ENCODE measurements at regions not wholly inside any gene's neighbourhood (a gene's known extent, or its start where the extent isn't known, plus 50 kb on each side); places are given as distances from the start of the nearest gene placed in this dataset.
A peak's percentile ranks its signal among the peaks of the same experiment; 100 is the strongest.

- no peak for DNase-seq (ENCODE audit: low read depth)
- H3K4me3 ChIP-seq (replicated peaks; ENCODE audit: low read depth, low read length), result no peak overlapping the region
- TF ChIP-seq, protein P1, sequence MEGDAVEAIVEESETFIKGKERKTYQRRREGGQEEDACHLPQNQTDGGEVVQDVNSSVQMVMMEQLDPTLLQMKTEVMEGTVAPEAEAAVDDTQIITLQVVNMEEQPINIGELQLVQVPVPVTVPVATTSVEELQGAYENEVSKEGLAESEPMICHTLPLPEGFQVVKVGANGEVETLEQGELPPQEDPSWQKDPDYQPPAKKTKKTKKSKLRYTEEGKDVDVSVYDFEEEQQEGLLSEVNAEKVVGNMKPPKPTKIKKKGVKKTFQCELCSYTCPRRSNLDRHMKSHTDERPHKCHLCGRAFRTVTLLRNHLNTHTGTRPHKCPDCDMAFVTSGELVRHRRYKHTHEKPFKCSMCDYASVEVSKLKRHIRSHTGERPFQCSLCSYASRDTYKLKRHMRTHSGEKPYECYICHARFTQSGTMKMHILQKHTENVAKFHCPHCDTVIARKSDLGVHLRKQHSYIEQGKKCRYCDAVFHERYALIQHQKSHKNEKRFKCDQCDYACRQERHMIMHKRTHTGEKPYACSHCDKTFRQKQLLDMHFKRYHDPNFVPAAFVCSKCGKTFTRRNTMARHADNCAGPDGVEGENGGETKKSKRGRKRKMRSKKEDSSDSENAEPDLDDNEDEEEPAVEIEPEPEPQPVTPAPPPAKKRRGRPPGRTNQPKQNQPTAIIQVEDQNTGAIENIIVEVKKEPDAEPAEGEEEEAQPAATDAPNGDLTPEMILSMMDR (IDR thresholded peaks at IDR 0.05; ENCODE audit: low read length, missing control alignments), result no peak
Measured at GRCh38 chr10:10817609-10818008, 200.1 kb upstream of the CELF2 start.

DNA sequence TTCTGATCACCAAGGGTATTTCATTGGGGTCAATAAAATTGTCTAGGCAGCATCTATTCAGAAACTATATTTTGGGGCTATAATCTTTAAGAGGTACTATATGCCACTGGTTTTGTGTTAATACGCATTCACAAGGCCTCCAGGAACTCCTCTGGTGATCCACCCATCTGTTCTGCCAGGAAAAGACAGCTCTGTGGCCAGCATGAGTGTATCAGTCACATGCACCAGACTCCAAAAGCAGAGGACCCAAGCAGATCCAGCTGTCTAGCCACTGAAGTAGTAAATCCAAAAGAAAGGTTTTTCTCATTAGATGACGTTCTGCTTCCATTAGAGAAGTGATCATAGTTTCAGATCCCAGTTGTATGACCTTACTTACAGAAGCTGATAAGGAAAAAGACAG lies 199.6 kb upstream of the CELF2 start:
- peak; percentile 37 for DNase-seq (ENCODE audit: low read depth)
- H3K4me3 ChIP-seq (replicated peaks; ENCODE audit: low read depth, low read length), result no peak overlapping the region
- TF ChIP-seq, protein P1 (IDR thresholded peaks at IDR 0.05; ENCODE audit: low read length, missing control alignments), result no peak

GRCh38 chr10:10819206-10819856 lies 198.3 kb upstream of the CELF2 start:
- TF ChIP-seq, protein P1 (IDR thresholded peaks at IDR 0.05; ENCODE audit: low read length, missing control alignments), result no peak
- H3K4me3 ChIP-seq (replicated peaks; ENCODE audit: low read depth, low read length), result no peak overlapping the region
- no peak for DNase-seq (ENCODE audit: low read depth)

DNA sequence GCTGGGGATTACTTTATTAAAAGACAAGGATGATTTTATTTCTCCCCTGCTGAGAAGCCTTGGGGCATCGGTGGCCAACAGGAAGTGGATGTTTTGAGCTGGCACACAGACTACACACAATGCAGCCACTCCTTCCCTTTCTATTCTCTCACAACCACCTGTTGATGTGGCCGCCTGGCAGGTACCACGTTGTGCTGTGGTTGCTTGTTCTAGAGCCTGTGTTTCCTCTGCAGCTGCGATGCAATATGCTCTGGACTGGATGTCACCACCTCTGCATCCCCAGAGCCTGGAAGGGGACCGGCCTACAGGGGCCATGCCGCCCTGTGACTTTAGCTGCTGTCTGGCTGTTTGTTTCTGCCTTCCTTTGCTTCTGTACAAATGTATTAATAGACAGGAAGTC lies 195.7 kb upstream of the CELF2 start:
- H3K4me3 ChIP-seq (replicated peaks; ENCODE audit: low read depth, low read length), result no peak overlapping the region
- TF ChIP-seq, protein P1 (IDR thresholded peaks at IDR 0.05; ENCODE audit: low read length, missing control alignments), result no peak
- DNase-seq (ENCODE audit: low read depth), result no peak

GRCh38 chr10:10824591-10825148 lies 193.0 kb upstream of the CELF2 start:
- DNase-seq (ENCODE audit: low read depth), result peak; percentile 97
- TF ChIP-seq, protein P1 (IDR thresholded peaks at IDR 0.05; ENCODE audit: low read length, missing control alignments), result no peak
- H3K4me3 ChIP-seq (replicated peaks; ENCODE audit: low read depth, low read length), result peak overlapping the region; percentile 2

- H3K4me3 ChIP-seq (replicated peaks; ENCODE audit: low read depth, low read length), result no peak overlapping the region
- TF ChIP-seq, protein P1 (IDR thresholded peaks at IDR 0.05; ENCODE audit: low read length, missing control alignments), result no peak
- peak; percentile 87 for DNase-seq (ENCODE audit: low read depth)
Measured at GRCh38 chr10:10826125-10826524, 191.5 kb upstream of the CELF2 start.

- DNase-seq (ENCODE audit: low read depth), result no peak
- TF ChIP-seq, protein P1 (IDR thresholded peaks at IDR 0.05; ENCODE audit: low read length, missing control alignments), result no peak
- H3K4me3 ChIP-seq (replicated peaks; ENCODE audit: low read depth, low read length), result no peak overlapping the region
Measured at GRCh38 chr10:10828623-10829022, 189.0 kb upstream of the CELF2 start.
